CD4-positive, alpha-beta T cell treated with Interleukin-15 for 1 hour (primary cell): ENCODE measurements at regions not wholly inside any gene's neighbourhood (a gene's known extent, or its start where the extent isn't known, plus 50 kb on each side); places are given as distances from the start of the nearest gene placed in this dataset.
"Not testable (repeated sequence)": the region's sequence is repeated elsewhere in the genome, so short reads cannot be mapped to it uniquely, and the experiment has no call there.

ENCODE experiments used
- DNase-seq: peaks from one replicate; pipeline ENCODE4 v3.0.0-alpha.2; 2020

- no peak for DNase-seq
Observed at GRCh38 chr17:72458301-72458700, 337.5 kb downstream of the SOX9 start.

GRCh38 chr17:72460711-72461110, 339.9 kb downstream of the SOX9 start:
- no peak for DNase-seq

GRCh38 chr17:72461757-72462156, 340.9 kb downstream of the SOX9 start:
- no peak for DNase-seq

GRCh38 chr17:72462407-72462806, 341.6 kb downstream of the SOX9 start:
- DNase-seq: no peak

- no peak for DNase-seq
Observed at GRCh38 chr17:72462814-72463213, 342.0 kb downstream of the SOX9 start.

GRCh38 chr17:72463287-72464102, 342.7 kb downstream of the SOX9 start:
- DNase-seq: no peak

GRCh38 chr17:72464221-72464620, 343.4 kb downstream of the SOX9 start:
- DNase-seq: not testable (repeated sequence)

- DNase-seq: no peak
Observed at GRCh38 chr17:72465191-72466024, 344.6 kb downstream of the SOX9 start.

GRCh38 chr17:72466199-72466598, 345.4 kb downstream of the SOX9 start:
- no peak for DNase-seq

GRCh38 chr17:72466606-72467005, 345.8 kb downstream of the SOX9 start:
- DNase-seq: no peak

GRCh38 chr17:72467841-72468653, 347.2 kb downstream of the SOX9 start:
- no peak for DNase-seq

GRCh38 chr17:72468841-72469240, 348.0 kb downstream of the SOX9 start:
- no peak for DNase-seq

GRCh38 chr17:72470121-72470705, 349.4 kb downstream of the SOX9 start:
- DNase-seq: no peak

- DNase-seq: no peak
Observed at GRCh38 chr17:72470734-72471133, 349.9 kb downstream of the SOX9 start.

GRCh38 chr17:72471296-72471695, 350.5 kb downstream of the SOX9 start:
- DNase-seq: no peak

GRCh38 chr17:72472106-72472505, 351.3 kb downstream of the SOX9 start:
- no peak for DNase-seq

- DNase-seq: not testable (repeated sequence)
Observed at GRCh38 chr17:72472853-72473390, 352.1 kb downstream of the SOX9 start.

GRCh38 chr17:72474243-72474642, 353.4 kb downstream of the SOX9 start:
- DNase-seq: no peak

GRCh38 chr17:72474719-72475477, 354.1 kb downstream of the SOX9 start:
- no peak for DNase-seq

- DNase-seq: no peak
Observed at GRCh38 chr17:72476134-72476533, 355.3 kb downstream of the SOX9 start.

- DNase-seq: no peak
Observed at GRCh38 chr17:72476575-72476986, 355.8 kb downstream of the SOX9 start.

GRCh38 chr17:72477491-72477890, 356.7 kb downstream of the SOX9 start:
- no peak for DNase-seq
